ENCODE measurements at regions not wholly inside any gene's neighbourhood (a gene's known extent, or its start where the extent isn't known, plus 50 kb on each side); places are given as distances from the start of the nearest gene placed in this dataset.
"Not testable (repeated sequence)": the region's sequence is repeated elsewhere in the genome, so short reads cannot be mapped to it uniquely, and the experiment has no call there.

GRCh38 chr5:104891596-104891995, 1329.0 kb upstream of the NUDT12 start:
- DNase-seq (ENCODE audit: low spot score), result no peak

- no peak for DNase-seq (ENCODE audit: low spot score)
Observed at GRCh38 chr5:104890767-104891166, 1328.2 kb upstream of the NUDT12 start.

GRCh38 chr5:104859437-104859836, 1296.8 kb upstream of the NUDT12 start:
- no peak for DNase-seq (ENCODE audit: low spot score)

- DNase-seq (ENCODE audit: low spot score), result not testable (repeated sequence)
Observed at GRCh38 chr5:104852099-104852498, 1289.5 kb upstream of the NUDT12 start.

GRCh38 chr5:104845541-104845940, 1283.0 kb upstream of the NUDT12 start:
- peak; percentile 42 for DNase-seq (ENCODE audit: low spot score)

- DNase-seq (ENCODE audit: low spot score), result no peak
Observed at GRCh38 chr5:104843822-104844221, 1281.2 kb upstream of the NUDT12 start.

- DNase-seq (ENCODE audit: low spot score), result no peak
Observed at GRCh38 chr5:104840284-104840683, 1277.7 kb upstream of the NUDT12 start.

- DNase-seq (ENCODE audit: low spot score), result not testable (repeated sequence)
Observed at GRCh38 chr5:104831515-104831914, 1268.9 kb upstream of the NUDT12 start.

GRCh38 chr5:104821606-104822005, 1259.0 kb upstream of the NUDT12 start:
- DNase-seq (ENCODE audit: low spot score), result no peak

GRCh38 chr5:104817127-104817526, 1254.5 kb upstream of the NUDT12 start:
- no peak for DNase-seq (ENCODE audit: low spot score)

- DNase-seq (ENCODE audit: low spot score), result no peak
Observed at GRCh38 chr5:104815212-104815611, 1252.6 kb upstream of the NUDT12 start.

- no peak for DNase-seq (ENCODE audit: low spot score)
Observed at GRCh38 chr5:104800440-104801048, 1238.0 kb upstream of the NUDT12 start.

GRCh38 chr5:104793755-104794080, 1231.1 kb upstream of the NUDT12 start:
- DNase-seq (ENCODE audit: low spot score), result no peak

- DNase-seq (ENCODE audit: low spot score), result no peak
Observed at GRCh38 chr5:104793031-104793754, 1230.6 kb upstream of the NUDT12 start.

GRCh38 chr5:104789366-104789765, 1226.8 kb upstream of the NUDT12 start:
- no peak for DNase-seq (ENCODE audit: low spot score)

- no peak for DNase-seq (ENCODE audit: low spot score)
Observed at GRCh38 chr5:104785097-104785496, 1222.5 kb upstream of the NUDT12 start.

GRCh38 chr5:104774372-104774771, 1211.8 kb upstream of the NUDT12 start:
- DNase-seq (ENCODE audit: low spot score), result no peak

- no peak for DNase-seq (ENCODE audit: low spot score)
Observed at GRCh38 chr5:104764197-104764596, 1201.6 kb upstream of the NUDT12 start.

- DNase-seq (ENCODE audit: low spot score), result no peak
Observed at GRCh38 chr5:104763216-104763615, 1200.6 kb upstream of the NUDT12 start.

GRCh38 chr5:104757915-104758314, 1195.3 kb upstream of the NUDT12 start:
- DNase-seq (ENCODE audit: low spot score), result no peak

- DNase-seq (ENCODE audit: low spot score), result no peak
Observed at GRCh38 chr5:104755806-104756205, 1193.2 kb upstream of the NUDT12 start.

- no peak for DNase-seq (ENCODE audit: low spot score)
Observed at GRCh38 chr5:104754311-104754995, 1191.9 kb upstream of the NUDT12 start.

GRCh38 chr5:104751969-104752368, 1189.4 kb upstream of the NUDT12 start:
- DNase-seq (ENCODE audit: low spot score), result no peak
